NAMALWA (cell line): ENCODE measurements at regions not wholly inside any gene's neighbourhood (a gene's known extent, or its start where the extent isn't known, plus 50 kb on each side); places are given as distances from the start of the nearest gene placed in this dataset.
"Not testable (repeated sequence)": the region's sequence is repeated elsewhere in the genome, so short reads cannot be mapped to it uniquely, and the experiment has no call there.

Experiments used
- DNase-seq: peaks from one replicate; pipeline ENCODE4 v3.0.0-alpha.2; 2015; ENCODE audit warnings: low spot score

GRCh38 chr13:62407871-62408270, 992.2 kb upstream of the PCDH20 start:
- DNase-seq, result no peak

DNA sequence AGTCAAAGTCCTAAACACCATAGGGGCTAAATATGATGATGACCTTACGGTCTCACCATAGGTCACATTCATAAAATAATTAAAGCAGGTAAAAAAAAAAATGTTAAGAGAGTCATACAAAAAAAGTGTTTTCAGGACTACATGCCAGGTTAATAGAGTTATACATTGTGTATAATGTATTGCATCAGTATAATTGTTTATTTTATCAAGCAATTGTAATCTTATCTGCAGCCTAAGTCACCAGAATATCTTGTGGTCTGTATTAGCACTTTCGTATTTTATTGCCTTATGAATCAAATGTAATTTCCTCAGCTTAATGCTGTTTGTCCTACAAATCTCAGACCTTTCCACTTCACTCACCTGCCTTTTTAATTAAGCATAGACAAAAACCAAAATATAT, 972.9 kb upstream of the PCDH20 start:
- DNase-seq, result no peak

DNA sequence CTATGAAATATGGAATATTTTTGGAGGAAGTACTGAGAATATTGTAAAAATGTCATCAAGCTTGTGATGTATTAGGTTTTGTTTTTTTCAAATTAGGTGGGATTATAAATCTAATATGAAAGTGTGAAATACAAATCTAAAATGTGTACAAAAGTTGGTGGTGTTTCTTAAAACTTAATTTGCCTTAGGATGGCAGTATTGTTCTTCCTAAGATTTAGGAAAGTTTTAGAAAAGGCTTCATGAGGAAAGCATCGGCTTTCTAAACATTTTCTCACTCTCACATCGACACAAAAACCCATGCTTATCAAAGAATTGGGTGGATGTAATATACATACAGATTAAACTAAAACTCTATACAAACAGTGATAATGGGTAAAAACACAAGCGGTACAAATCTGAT, 972.0 kb upstream of the PCDH20 start:
- peak; percentile 55 for DNase-seq

GRCh38 chr13:62379241-62379640, 963.6 kb upstream of the PCDH20 start:
- DNase-seq, result not testable (repeated sequence)

DNA sequence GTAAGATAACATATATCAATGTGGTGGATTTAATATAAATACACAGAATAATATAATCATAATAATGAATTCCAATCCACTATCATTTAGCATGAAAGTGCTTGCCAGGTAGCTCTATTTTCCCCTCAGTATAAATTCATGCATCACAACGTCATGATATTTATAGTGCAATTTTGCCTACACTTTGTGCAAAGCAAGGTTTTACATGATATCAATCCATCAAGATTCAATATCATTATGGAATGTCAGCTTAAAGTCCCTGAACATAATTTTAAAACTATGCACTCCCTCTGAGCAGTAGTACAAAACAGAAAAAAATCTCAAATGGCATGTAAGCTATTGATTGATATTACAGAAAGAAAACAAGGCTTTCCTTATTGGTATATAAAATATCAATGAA, 962.2 kb upstream of the PCDH20 start:
- DNase-seq, result no peak

DNA sequence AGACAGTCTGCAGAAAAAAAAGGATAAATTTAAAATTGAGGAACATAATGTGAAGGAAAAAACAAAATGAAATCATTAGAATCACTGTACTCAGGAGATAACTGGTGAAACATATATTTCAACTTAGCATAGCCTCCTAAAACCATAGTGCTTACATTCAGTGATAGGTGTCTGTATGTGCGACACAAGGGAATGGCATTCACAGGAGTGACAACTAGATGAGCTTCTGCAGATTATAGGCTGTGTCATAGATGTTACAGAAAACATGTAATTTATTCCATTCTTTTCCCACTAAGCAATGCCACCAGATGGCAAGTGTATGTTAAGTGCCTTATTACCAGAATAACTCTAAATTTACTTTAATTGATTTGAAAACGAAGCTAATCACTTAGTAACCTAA, 960.0 kb upstream of the PCDH20 start:
- DNase-seq, result no peak

- no peak for DNase-seq
Observed at GRCh38 chr13:62371737-62372136, 956.1 kb upstream of the PCDH20 start.

GRCh38 chr13:62367971-62368370, 952.3 kb upstream of the PCDH20 start:
- DNase-seq, result not testable (repeated sequence)

- no peak for DNase-seq
Observed at GRCh38 chr13:62360609-62361008, 945.0 kb upstream of the PCDH20 start.

DNA sequence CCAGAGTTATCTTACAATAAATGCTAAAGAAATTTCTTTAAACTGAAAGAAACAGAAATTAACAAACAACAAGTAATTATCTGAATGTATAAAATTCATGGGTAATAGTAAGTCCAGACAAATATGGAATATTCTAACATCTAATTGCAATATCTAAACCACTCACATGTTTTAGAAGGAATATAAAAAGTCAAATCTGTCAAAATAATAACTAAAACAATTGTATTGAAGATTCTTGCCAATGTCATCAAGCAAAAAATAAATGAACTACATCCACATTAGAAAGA, 942.9 kb upstream of the PCDH20 start:
- no peak for DNase-seq

DNA sequence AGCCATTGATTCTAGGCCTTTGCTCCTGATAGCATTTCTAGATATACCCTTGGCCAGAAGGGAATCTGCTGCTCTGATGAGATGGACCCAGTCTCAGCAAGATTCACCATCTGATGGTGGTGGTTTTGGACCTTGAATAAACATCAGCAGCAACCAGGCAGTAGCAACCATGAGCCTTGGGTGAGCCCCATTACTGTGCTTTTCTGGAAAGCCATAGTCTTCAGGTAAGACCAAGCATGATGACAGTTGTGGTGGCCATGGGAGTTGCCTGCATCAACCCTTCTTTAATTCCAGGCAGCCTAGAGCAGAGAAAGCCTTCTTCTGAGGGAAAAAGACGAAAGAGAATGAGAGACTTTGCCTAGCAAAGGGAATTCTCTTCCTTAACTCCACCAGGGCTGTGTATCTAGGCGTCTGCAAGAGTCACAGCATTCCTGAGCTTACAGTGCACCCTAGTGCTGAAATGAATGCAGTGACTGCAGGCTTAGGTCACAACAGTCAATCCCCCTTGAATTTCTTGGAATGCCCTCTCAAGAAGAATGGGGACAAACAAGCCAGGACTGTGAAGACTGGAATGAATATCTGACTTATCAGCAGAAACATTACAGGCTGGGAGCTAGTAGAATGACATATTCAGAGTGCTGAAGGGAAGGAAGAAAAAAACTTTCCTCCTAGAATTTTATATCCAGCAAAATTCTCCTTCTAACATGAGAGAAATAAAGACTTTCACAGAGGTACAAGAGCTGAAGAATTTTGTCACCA, 942.4 kb upstream of the PCDH20 start:
- DNase-seq, result peak; percentile 82

DNA sequence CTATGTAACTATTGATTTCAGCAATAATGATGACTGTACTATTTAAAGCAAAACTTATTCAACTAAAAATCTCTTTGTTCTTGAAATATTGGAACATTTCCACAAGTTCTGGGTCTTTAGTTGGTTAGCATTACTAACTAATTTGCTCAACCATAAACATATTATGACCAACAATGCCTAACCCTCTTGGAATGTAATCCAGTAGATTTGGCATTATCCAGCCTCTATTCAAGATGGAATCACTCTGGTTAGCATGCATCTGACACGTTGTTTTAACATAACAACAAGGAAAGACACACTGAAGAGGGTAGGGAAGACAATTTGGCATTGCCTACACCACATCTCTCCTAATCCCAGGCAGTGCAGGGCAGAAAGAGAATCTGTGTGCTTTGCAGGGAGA, 941.3 kb upstream of the PCDH20 start:
- DNase-seq, result no peak

DNA sequence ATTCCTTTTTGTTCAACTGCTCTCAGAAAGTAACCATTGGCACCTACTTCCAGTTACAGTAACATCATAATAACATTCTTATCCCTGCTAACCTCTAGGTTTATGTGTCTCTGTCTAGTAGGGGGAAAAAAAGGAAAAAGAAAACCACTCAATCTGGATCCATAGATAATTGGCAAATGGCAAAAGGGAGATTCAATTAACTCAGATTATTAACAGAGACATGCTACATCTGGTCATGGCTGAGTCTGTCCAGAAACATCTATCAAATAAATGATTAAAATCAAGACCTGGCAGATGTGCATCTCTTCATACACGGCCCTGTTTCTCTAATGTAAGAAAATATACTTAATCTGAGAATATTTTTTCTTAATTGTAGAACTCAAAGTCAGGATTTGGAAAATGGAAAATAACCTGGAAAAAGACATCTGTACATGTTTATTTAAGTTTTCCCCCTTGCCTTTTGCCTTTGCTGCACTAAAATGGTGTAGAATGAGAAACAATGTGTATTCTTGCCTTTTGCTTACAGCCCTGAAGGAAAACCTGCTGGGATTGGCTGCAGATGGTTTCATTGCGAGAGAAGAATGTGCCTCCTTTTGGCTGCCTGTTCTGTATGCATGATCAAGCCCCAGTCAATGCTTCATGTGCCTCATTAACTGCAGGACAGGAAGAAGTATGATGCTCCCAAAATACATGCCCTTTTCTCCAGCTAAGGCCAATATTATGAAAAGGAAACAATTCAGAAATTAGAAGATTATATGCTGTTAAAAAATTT, 921.6 kb upstream of the PCDH20 start:
- DNase-seq, result peak; percentile 29

- DNase-seq, result no peak
Observed at GRCh38 chr13:62336507-62336906, 920.9 kb upstream of the PCDH20 start.

GRCh38 chr13:62333466-62333865, 917.8 kb upstream of the PCDH20 start:
- no peak for DNase-seq

GRCh38 chr13:62331384-62331783, 915.7 kb upstream of the PCDH20 start:
- no peak for DNase-seq

DNA sequence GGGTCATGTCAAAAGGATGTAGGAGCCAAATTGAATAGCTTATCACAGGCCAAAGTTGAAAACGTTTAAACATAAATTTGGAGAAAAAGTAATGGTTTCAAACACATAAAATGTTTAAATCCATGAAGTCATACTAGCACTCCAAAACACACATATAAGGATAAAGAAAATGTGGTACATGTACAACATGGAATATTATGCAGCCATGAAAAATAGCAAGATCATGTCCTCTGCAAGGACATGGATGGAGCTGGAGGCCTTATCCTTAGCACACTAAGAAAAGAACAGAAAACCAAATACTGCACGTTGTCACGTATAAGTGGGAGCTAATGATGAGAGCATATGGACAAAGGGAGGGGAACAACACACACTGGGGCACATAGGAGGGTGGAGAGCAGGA, 911.7 kb upstream of the PCDH20 start:
- DNase-seq, result no peak

DNA sequence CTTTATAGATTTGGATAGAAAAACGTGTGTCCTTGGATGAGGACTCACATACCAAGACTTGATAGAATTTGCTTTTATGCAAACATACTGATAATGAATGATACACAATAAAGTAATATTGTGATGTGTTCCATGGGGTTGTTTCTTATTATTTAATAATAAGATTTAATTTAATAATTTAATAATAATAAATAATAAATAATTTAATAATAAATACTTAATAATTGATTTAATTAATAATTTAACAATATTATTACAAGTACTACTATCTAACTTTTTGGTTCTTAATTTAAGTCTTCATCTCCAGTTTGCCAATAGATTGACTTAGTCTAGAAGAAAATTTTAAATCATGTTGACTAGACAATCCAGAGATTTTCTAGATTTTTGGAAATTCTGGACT, 909.2 kb upstream of the PCDH20 start:
- no peak for DNase-seq

DNA sequence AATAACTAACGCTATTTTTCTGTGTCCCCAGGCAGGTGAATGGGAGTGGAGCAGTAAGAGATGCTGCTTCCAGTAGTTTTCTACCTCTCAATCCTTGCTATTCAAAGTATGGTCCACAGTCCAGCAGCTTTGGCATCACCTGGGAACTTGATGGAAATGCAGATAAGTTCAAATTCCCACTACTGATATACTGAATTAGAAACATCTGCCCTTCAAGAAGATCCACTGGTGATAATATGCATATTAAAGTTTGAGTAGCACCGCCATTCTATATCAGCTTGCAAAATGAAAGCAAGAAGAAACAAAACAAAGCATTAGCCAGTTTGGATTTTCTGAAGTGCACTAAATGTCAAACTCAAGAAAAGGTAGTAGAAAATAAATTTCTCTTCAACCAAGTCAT, 906.2 kb upstream of the PCDH20 start:
- no peak for DNase-seq

DNA sequence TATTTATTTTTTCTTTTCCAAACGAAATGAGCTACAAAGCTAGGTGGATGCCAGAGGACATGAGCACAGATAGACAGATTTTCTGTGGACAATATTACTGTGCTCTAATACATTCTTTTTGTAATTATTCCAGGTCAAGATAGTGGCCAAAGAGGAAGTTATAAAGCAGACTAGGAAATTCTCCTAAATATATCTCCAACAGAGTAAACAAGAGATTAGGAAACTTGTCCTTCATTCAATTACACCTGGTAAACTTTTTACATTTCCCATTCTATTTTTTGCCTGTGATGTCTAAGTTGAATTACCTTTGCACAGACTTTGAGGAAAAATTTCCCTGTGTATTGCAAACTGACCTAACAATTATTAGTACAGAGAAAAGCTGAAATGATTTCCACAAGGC, 905.5 kb upstream of the PCDH20 start:
- DNase-seq, result no peak

- peak; percentile 89 for DNase-seq
Observed at GRCh38 chr13:62320129-62321108, 904.8 kb upstream of the PCDH20 start.

GRCh38 chr13:62309904-62310303, 894.3 kb upstream of the PCDH20 start:
- no peak for DNase-seq

GRCh38 chr13:62305756-62306155, 890.1 kb upstream of the PCDH20 start:
- peak; percentile 80 for DNase-seq
